ENCODE measurements at regions not wholly inside any gene's neighbourhood (a gene's known extent, or its start where the extent isn't known, plus 50 kb on each side); places are given as distances from the start of the nearest gene placed in this dataset.
"Not testable (repeated sequence)": the region's sequence is repeated elsewhere in the genome, so short reads cannot be mapped to it uniquely, and the experiment has no call there.

- in situ Hi-C loops (cut with MboI; ENCODE audit: low sequenced_read_pairs, unreplicated experiment); DNase-seq (ENCODE audit: low spot score): not testable (repeated sequence)
These were observed 163.2 kb downstream of the CWH43 start for GRCh38 chr4:49149006-49149975.

GRCh38 chr4:49150351-49151083, 164.4 kb downstream of the CWH43 start:
- DNase-seq (ENCODE audit: low spot score); in situ Hi-C loops (cut with MboI; ENCODE audit: low sequenced_read_pairs, unreplicated experiment): not testable (repeated sequence)

- in situ Hi-C loops (cut with MboI; ENCODE audit: low sequenced_read_pairs, unreplicated experiment); DNase-seq (ENCODE audit: low spot score): not testable (repeated sequence)
These were observed 166.9 kb downstream of the CWH43 start for GRCh38 chr4:49153011-49153410.

GRCh38 chr4:49154308-49155103, 168.4 kb downstream of the CWH43 start:
- DNase-seq (ENCODE audit: low spot score); in situ Hi-C loops (cut with MboI; ENCODE audit: low sequenced_read_pairs, unreplicated experiment): not testable (repeated sequence)

- in situ Hi-C loops (cut with MboI; ENCODE audit: low sequenced_read_pairs, unreplicated experiment); DNase-seq (ENCODE audit: low spot score): not testable (repeated sequence)
These were observed 169.2 kb downstream of the CWH43 start for GRCh38 chr4:49155270-49155669.

- in situ Hi-C loops (cut with MboI; ENCODE audit: low sequenced_read_pairs, unreplicated experiment); DNase-seq (ENCODE audit: low spot score): not testable (repeated sequence)
These were observed 170.2 kb downstream of the CWH43 start for GRCh38 chr4:49156309-49156708.

- DNase-seq (ENCODE audit: low spot score); in situ Hi-C loops (cut with MboI; ENCODE audit: low sequenced_read_pairs, unreplicated experiment): not testable (repeated sequence)
These were observed 171.6 kb downstream of the CWH43 start for GRCh38 chr4:49157630-49158029.

- DNase-seq (ENCODE audit: low spot score); in situ Hi-C loops (cut with MboI; ENCODE audit: low sequenced_read_pairs, unreplicated experiment): not testable (repeated sequence)
These were observed 175.1 kb downstream of the CWH43 start for GRCh38 chr4:49161111-49161541.

GRCh38 chr4:49164916-49165315, 178.8 kb downstream of the CWH43 start:
- in situ Hi-C loops (cut with MboI; ENCODE audit: low sequenced_read_pairs, unreplicated experiment); DNase-seq (ENCODE audit: low spot score): not testable (repeated sequence)

GRCh38 chr4:49177847-49178246, 191.8 kb downstream of the CWH43 start:
- DNase-seq (ENCODE audit: low spot score); in situ Hi-C loops (cut with MboI; ENCODE audit: low sequenced_read_pairs, unreplicated experiment): not testable (repeated sequence)

- DNase-seq (ENCODE audit: low spot score); in situ Hi-C loops (cut with MboI; ENCODE audit: low sequenced_read_pairs, unreplicated experiment): not testable (repeated sequence)
These were observed 195.0 kb downstream of the CWH43 start for GRCh38 chr4:49181088-49181487.

- in situ Hi-C loops (cut with MboI; ENCODE audit: low sequenced_read_pairs, unreplicated experiment): not testable (repeated sequence)
These were observed 225.5 kb downstream of the CWH43 start for GRCh38 chr4:49211396-49212194.

GRCh38 chr4:49213250-49213649, 227.2 kb downstream of the CWH43 start:
- in situ Hi-C loops (cut with MboI; ENCODE audit: low sequenced_read_pairs, unreplicated experiment); DNase-seq (ENCODE audit: low spot score): not testable (repeated sequence)

More at GRCh38 chr4:49211396-49212194, 225.5 kb downstream of the CWH43 start:
- not testable (repeated sequence) for DNase-seq (ENCODE audit: low spot score)

- in situ Hi-C loops (cut with MboI; ENCODE audit: low sequenced_read_pairs, unreplicated experiment); DNase-seq (ENCODE audit: low spot score): not testable (repeated sequence)
These were observed 227.7 kb downstream of the CWH43 start for GRCh38 chr4:49213750-49214149.

GRCh38 chr4:49214453-49215081, 228.5 kb downstream of the CWH43 start:
- in situ Hi-C loops (cut with MboI; ENCODE audit: low sequenced_read_pairs, unreplicated experiment); DNase-seq (ENCODE audit: low spot score): not testable (repeated sequence)

GRCh38 chr4:49215082-49215479, 229.0 kb downstream of the CWH43 start:
- DNase-seq (ENCODE audit: low spot score); in situ Hi-C loops (cut with MboI; ENCODE audit: low sequenced_read_pairs, unreplicated experiment): not testable (repeated sequence)

- in situ Hi-C loops (cut with MboI; ENCODE audit: low sequenced_read_pairs, unreplicated experiment); DNase-seq (ENCODE audit: low spot score): not testable (repeated sequence)
These were observed 230.5 kb downstream of the CWH43 start for GRCh38 chr4:49216606-49217005.
